Stimulated activated CD4-positive, alpha-beta T cell treated with anti-CD3 and anti-CD28 coated beads, Interleukin-15, amount 100 ng/mL, for 48 hours (primary cell): ENCODE measurements at regions not wholly inside any gene's neighbourhood (a gene's known extent, or its start where the extent isn't known, plus 50 kb on each side); places are given as distances from the start of the nearest gene placed in this dataset.
"Not testable (repeated sequence)": the region's sequence is repeated elsewhere in the genome, so short reads cannot be mapped to it uniquely, and the experiment has no call there.

ENCODE experiments used
- DNase-seq, 2 donors: peaks; one replicate each; pipeline ENCODE4 v3.0.0-alpha.2; 2020; ENCODE audit warnings: low read depth in 2 of 2

DNA sequence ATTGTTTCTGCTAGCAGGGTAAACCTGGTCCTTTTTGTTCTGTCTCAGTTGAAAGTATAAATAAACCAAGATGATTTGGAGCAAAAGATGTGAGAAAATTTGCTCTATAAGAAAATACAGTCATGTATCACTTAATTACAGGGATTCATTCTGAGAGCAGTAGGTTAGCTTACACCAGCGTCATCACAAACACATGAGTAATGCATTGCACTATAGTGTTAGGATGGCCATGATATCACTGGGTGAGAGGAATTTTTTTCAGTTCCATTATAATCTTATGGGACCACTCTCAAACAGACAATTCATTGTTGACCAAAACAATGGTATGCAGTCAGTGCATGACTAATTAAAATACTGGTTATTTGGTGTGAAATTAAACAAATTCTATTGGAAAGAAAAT lies 430.9 kb downstream of the CHSY3 start:
- DNase-seq = no peak

- no peak for DNase-seq
Measured at GRCh38 chr5:130333089-130333488, 428.8 kb downstream of the CHSY3 start.

- DNase-seq = no peak
Measured at GRCh38 chr5:130331332-130331731, 427.1 kb downstream of the CHSY3 start.

GRCh38 chr5:130324953-130325671 lies 420.8 kb downstream of the CHSY3 start:
- no peak for DNase-seq

DNA sequence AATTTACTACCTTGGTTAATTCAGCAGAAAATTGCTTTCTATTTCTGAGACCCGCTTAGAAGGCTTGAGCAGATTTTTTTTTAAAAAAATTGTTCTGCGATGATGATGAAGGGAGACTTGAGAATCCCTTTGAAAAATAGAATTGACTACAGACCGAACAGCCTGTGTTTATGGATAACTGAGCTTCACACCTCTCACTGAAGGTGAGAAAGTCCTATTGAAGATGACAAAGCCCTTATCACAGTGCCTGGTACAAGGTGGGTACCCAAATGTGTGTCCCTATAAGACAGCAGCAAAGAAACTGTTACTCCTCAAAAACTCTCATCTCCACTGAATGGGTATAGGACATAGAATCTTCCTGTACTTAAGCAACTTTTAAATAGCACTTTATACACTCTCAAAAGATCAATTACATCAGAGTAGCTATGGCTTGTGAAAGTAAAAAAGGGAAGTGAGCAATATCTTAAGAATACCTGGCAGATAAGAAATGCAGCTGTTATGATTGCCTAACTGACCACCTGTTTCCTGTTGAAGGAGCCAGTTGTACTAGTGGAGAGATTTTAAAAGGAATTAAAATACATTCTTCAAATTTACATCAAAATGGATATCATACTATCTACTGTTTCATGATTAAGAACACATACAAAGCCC lies 419.7 kb downstream of the CHSY3 start:
- DNase-seq = no peak

DNA sequence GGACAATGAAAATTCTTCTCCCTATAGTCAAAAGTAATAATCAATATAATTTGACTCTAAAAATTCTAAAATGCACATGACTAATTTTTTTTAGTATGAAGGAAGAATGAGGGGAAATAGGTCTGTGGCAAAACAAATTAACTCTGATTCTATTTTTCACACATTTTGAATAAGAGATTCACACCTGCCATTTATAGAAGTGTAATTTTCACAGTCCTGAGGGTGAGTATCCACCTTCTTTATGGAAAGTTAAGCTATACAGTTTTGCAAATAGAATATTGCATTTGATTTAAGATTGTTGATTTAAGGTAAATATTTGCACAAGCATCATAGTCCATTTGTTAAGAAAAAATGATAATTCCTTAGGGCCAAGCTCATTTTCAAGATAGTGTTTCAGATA lies 417.7 kb downstream of the CHSY3 start:
- no peak for DNase-seq

GRCh38 chr5:130316971-130317680 lies 412.9 kb downstream of the CHSY3 start:
- no peak for DNase-seq

- DNase-seq = no peak
Measured at GRCh38 chr5:130295235-130295634, 391.0 kb downstream of the CHSY3 start.

DNA sequence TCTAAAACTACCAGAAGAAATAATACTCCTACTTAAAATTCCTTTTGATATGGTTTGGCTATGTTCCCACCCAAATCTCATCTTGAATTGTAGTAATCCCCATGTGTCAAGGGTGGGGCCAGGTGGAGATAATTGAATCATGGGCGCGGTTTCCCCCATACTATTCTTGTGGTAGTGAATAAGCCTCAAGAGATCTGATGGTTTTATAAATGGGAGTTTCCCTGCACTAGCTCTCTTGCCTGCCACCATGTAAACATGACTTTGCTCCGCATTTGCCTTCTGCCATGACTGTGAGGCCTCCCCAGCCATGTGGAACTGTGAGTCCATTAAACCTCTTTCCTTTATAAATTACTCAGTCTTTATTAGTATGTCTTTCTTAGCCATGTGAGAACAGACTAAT lies 390.5 kb downstream of the CHSY3 start:
- not testable (repeated sequence) for DNase-seq

DNA sequence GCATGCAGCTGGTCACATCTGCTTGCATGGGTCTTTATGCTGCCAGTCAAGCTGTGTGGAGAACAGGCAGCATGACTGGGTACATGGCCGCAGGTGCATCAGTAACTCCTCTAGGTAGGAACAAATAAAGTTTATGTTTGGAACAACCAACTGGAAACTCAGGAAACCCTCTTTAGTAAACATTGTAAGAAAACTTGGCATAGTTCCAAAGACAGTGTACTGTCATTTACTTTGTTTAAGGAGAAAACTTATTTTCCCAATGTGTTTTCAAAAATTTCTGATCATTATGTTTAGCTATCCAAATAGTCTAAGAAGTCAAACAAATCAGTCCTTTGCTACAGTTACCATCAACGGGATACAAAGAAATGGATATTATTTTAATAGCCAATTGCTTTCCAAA lies 386.0 kb downstream of the CHSY3 start:
- no peak for DNase-seq

DNA sequence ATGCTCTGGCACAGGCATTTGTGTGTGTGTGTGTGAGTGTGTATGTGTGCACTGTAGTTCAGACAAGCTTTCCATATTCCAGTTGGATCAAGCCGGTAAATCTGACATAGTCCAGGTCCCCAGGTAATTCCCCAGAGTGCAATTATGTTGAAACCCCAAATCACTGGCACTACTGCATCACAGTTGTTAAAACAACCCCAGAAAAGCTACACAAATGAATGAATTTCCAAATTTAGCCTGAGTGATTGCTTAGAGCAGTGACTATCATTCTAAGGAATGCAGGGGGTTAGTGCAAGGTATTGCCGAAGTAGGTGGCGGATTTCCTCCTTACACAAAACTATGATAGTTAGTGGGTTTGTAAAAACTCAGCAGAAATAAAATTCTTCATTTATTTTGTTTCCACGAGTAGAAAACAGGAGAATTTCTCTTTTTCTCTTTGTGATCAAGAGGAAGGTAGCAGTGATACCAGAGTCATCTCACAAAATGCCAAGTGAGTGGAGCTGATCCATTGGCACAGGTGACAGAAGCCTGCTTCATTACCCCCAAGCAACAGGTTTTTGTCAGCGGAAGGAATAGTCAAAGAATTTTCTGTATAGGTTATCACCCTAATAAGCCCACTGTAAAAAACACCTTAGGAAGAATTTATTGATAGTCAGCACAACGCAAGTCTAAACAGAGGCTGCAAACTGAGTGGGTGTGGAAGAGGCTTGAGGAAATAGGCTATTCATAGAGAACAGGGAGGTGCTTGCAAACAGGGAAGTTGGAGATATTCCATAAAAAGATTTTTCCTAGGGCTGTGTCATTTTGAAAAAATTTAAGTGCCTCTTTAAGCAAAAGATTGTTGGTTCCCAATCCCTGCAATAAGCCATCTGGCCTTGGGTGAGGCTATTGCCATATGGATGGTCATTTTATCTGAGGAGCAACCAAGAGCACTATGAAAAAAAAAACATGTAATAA lies 385.1 kb downstream of the CHSY3 start:
- DNase-seq = no peak

GRCh38 chr5:130287438-130287837 lies 383.2 kb downstream of the CHSY3 start:
- DNase-seq = no peak

GRCh38 chr5:130286971-130287370 lies 382.7 kb downstream of the CHSY3 start:
- DNase-seq = no peak

DNA sequence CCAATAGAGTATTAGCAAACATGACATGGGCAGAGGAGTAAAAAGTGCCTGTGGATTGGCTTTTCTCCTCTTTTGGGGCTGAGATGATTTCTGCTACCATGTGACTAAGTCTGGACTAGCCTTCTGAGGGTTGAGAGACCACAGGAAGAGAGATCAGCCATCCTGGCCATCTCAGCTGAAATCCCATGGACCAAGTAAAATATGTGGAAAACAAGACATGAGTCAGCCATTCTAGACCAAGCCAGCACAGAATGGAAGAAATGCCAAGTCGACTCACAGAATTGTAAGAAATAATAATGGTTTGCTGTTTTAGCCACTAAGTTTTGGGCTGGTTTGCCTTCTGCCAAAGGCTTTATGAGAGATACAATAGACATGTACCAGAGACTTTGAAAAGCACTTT lies 377.8 kb downstream of the CHSY3 start:
- no peak for DNase-seq

GRCh38 chr5:130280528-130281217 lies 376.4 kb downstream of the CHSY3 start:
- DNase-seq = no peak

DNA sequence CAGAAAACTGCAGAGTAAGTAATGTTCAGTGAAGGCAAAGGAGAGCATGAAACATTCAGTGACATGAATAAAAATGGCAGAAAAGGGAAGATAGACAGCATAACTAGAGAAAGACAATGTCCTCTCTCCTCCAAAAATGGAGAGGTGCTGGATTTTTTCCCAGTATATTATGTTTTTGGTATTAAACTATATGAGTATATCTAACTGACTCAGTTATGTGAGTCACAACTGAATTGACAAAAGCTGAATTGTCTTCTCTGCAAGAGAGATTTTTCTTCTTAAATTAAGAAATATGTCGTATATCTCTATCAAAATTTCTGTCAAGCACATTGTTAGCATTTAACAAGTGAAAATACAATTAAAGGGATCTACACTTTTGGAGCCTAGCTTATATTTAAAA lies 375.1 kb downstream of the CHSY3 start:
- no peak for DNase-seq

GRCh38 chr5:130278136-130278535 lies 373.9 kb downstream of the CHSY3 start:
- DNase-seq = no peak

- DNase-seq = no peak
Measured at GRCh38 chr5:130277522-130277921, 373.3 kb downstream of the CHSY3 start.

- no peak for DNase-seq
Measured at GRCh38 chr5:130277002-130277401, 372.7 kb downstream of the CHSY3 start.

DNA sequence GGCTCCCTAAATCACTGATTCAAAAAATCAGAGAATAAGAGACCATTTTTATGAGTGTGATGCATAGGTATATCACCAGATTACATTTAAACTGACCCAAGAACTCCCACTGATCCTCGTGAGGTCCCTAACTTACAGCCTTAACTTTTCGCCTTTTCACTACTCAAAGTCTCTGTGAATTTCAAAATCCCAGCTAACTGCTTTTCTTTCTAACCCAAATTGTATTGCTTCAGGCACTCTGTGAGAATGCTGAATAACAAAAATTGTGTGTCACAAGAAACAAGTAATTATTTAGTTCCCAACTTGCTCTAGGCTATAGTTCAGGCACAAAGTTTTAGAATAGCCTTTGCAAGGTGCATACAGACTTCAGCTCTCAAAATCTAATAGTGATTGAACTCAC lies 368.6 kb downstream of the CHSY3 start:
- no peak for DNase-seq

GRCh38 chr5:130270786-130271185 lies 366.5 kb downstream of the CHSY3 start:
- no peak for DNase-seq
